ENCODE measurements at regions not wholly inside any gene's neighbourhood (a gene's known extent, or its start where the extent isn't known, plus 50 kb on each side); places are given as distances from the start of the nearest gene placed in this dataset.

GRCh38 chr19:5235458-5236219 is 105.0 kb downstream of the PTPRS start:
- no peak for DNase-seq

- DNase-seq = no peak
Measured at GRCh38 chr19:5234412-5234811, 106.2 kb downstream of the PTPRS start.

GRCh38 chr19:5232798-5233505 is 107.7 kb downstream of the PTPRS start:
- no peak for DNase-seq

- no peak for DNase-seq
Measured at GRCh38 chr19:5231857-5232678, 108.5 kb downstream of the PTPRS start.

- DNase-seq = no peak
Measured at GRCh38 chr19:5230730-5231555, 109.7 kb downstream of the PTPRS start.

- no peak for DNase-seq
Measured at GRCh38 chr19:5229778-5230335, 110.8 kb downstream of the PTPRS start.

GRCh38 chr19:5228932-5229777 is 111.5 kb downstream of the PTPRS start:
- no peak for DNase-seq

GRCh38 chr19:5228490-5228889 is 112.1 kb downstream of the PTPRS start:
- no peak for DNase-seq

GRCh38 chr19:5225486-5226345 is 114.9 kb downstream of the PTPRS start:
- DNase-seq = no peak

GRCh38 chr19:5224480-5224879 is 116.1 kb downstream of the PTPRS start:
- no peak for DNase-seq

GRCh38 chr19:5222821-5223321 is 117.7 kb downstream of the PTPRS start:
- DNase-seq = no peak

- no peak for DNase-seq
Measured at GRCh38 chr19:5222178-5222577, 118.4 kb downstream of the PTPRS start.

- no peak for DNase-seq
Measured at GRCh38 chr19:5220866-5221265, 119.7 kb downstream of the PTPRS start.

- DNase-seq = no peak
Measured at GRCh38 chr19:5220361-5220760, 120.3 kb downstream of the PTPRS start.

GRCh38 chr19:5219551-5220304 is 120.9 kb downstream of the PTPRS start:
- no peak for DNase-seq

- no peak for DNase-seq
Measured at GRCh38 chr19:5218963-5219530, 121.6 kb downstream of the PTPRS start.

GRCh38 chr19:5218255-5218855 is 122.3 kb downstream of the PTPRS start:
- DNase-seq = no peak

- DNase-seq = no peak
Measured at GRCh38 chr19:5217171-5217570, 123.4 kb downstream of the PTPRS start.

Data from fibroblast of skin of right biceps (primary cell).